Islet precursor cell (in vitro differentiated cells): ENCODE measurements at regions not wholly inside any gene's neighbourhood (a gene's known extent, or its start where the extent isn't known, plus 50 kb on each side); places are given as distances from the start of the nearest gene placed in this dataset.

Source experiments
- DNase-seq: peaks from one replicate; pipeline ENCODE4 v3.0.0-alpha.2; 2018

DNA sequence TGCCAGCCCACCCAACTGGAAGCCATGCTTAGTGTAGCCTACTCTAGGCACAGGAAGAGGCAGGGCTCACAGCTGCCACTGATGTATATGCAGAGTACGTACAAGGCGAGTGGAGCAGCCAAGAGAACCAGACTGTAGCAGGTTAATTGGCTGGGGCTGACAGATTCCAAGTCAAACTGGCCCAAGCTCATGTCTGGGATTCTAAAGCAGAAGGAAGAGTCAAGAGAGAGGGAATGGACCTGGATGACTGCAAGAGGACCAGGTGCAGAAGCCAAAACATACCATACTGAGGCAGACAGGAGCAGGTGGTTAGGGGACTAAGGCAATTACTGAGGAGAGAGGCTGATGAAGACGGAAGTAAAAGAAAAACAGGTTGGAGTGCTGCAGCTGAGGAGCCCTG lies 51.3 kb upstream of the LRRN2 start:
- DNase-seq = no peak

DNA sequence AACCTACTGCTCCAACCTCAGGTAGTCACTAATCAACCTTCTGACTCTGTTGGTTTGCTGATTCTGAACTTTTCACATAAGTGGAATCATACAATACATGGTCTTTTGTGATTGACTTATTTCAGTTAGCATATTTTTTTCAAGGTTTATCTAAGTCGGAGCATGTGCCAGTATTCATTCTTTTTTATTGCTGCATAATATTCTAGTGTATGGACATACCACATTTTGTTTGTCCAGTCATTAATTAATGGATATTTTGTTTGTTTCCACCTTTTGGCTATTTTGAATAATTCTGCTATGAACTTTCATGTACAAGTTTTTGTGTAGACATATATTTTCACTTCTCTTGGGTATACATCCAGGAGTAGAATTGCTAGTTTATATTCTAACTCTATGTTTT lies 53.0 kb upstream of the LRRN2 start:
- DNase-seq = no peak

DNA sequence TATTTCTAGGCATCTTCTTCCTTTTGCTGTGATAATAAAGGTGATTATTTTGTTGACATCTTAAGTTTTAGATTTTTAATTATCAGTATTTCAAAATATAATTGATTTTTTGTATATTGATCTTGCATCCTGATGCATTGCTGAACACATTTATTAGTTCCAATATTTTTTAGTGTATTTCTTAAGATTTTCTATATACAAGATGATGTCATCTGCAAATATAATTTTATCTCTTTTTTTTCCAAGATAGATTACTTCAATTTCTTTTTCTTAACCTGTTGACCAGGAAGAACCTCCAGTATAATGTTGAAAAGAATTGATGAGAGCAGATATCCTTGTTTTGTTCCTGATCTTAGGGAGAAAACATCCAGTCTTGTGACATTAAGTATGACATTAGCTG lies 54.8 kb upstream of the LRRN2 start:
- no peak for DNase-seq

DNA sequence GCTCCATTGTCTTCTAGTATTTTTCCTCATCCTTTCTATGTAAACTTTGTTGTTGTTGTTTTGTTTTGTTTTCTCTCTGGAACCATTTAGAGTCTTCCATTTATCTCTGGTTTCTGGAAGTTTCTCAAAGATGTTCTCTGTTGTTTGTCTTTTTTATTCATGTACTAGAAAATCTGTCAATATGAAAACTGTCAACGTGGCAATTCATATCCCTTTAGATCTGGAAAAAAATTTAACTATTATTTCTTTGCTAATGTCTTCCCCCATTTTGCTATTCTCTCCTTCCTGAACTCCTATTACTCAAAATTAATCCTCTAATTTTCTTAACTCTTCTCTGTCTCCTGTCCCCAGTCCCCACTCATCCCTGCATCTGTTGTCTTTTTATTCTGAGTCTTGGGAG lies 55.9 kb upstream of the LRRN2 start:
- no peak for DNase-seq

DNA sequence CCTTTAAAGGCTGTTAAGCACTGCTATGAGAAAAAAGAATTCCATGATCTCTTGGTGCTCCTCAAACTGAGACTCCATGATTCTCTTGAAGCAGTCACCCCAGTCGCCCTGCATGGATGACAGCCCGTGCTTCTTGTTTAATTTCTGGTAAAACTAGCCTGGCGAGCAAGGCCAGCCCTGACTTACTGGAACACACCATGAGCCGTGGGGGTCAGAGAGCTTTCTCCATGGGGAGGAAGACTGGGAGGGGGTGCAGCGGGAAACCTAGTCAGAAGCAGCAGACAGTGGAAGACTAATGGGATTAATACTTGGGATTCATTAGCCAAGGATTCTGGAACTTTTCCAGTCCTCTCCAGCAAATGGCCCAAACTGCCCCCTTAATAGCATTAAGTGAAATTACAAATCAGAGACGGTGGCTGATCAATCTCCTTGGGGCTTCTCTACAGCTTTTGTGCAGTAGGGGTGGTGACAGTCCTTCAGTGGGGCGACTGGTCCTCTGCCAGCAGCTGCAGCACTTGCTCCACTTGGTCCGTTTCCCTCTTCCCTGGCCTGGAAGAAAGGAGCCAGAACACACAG lies 57.2 kb upstream of the LRRN2 start:
- DNase-seq = no peak

DNA sequence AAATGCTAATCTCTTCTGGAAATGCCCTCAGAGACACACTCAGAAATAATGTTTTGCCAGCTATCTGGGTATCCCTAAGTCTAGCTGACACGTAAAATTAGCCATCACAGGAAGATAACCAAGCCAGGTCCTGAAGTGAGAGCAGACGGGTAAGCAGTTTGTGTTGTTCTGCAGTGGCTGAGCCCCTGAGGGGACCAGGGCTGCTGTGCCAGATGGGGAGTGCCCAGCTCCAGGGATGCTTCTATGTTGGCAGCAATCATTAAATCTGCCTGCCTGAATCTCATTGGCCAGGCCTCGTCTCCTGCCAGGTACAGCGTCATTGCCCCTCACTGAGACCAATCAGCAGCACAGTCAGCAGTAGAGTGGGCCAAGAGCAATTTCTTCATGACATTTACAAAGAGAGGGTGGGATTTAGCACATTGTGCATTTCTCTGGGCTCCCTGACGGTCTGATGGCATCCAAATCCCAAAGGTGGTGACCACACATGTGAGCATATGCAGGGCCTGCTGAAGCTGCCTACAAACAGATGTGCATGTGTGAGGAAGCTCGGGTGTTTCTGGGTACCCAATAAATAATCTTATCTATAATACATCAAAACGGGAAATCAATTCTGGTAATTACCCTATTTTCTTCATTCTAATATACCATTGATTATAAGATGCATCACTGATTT lies 58.7 kb upstream of the LRRN2 start:
- no peak for DNase-seq

DNA sequence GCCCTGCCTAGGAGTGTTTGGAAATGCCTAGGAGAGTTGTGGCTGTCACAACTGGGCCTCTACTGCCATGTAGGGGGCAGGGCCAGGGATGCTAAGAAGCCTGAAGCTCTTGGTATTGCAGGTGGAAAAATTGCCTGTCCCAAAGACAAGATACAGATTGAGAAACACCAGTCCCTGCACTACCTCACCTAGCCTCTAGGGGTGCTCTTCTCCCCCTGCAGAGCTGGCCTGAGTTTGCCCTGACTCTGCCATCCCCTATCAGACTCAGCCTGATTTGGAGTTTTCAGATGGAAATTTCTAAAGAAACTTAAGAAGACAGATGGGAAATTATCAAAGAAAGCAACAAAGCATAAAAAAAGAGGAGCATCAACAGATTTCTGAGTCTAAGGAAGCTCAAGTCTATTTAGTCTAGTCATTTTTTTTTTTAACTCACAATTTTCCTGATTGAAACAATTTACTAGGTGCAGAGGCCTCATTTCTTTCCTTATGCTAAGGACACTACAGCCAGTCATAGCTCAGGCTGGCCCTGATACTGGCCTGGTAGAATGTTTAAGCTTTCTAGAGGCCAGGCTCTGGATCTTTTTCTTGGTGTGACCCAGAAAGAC lies 61.4 kb upstream of the LRRN2 start:
- peak; percentile 73 for DNase-seq

DNA sequence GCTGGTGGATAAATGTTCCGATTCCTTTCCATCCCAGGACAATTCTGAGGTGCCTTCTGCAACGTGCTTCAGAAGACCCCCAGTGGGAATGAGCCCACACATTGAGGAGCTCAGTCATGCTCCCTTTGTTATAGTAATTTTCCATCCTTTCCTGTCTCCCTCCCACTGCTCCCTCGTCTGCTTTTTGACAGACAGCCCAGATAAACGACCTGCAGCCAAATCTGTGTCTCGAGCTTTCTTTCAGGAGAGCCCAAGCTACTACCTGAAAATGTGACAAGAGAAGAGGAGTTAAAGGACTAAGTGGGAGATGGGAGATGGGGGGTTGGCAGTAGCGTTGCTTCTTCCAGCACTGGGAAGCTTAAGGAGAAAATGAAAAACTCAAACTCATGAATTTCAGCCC lies 65.9 kb upstream of the LRRN2 start:
- no peak for DNase-seq

DNA sequence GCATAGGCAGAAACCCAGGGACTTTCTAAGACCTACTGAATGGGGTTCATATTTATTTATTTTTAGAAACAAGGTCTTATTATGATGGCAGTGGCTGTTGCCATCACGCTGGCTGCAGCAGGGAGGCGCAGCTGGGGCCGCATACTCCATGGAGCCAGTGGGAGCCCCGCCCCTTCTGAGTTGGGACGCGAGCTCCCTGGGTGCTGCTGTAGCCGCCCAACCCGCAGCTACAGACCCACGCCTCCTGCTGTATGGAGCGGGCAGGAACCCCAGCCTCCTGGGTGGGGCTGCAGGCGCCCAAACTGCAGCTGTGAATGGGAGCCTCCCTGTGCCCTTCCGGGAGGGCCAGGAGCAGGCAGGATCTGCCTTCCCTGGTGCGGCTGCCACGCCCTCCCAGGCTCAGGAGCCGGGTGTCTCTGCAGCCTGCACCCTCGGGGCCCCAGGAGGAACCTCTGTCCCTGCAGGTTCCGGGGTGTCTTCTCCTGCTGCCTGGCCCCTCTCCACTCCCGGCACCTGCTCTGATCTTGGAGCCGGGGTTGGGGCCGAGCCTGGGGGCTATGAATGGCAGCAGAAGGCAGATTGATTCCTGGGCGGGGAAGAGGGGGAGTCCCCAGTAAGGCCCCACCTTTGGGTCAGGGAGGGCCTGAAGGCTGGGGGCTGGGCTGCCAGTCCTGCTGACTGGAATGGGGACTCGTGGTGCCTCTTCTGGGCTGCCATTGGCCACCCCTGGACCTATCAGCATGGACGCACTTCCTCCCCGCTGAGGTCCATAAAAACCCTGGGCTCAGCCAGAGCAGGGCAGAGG lies 66.5 kb upstream of the LRRN2 start:
- peak; percentile 77 for DNase-seq

DNA sequence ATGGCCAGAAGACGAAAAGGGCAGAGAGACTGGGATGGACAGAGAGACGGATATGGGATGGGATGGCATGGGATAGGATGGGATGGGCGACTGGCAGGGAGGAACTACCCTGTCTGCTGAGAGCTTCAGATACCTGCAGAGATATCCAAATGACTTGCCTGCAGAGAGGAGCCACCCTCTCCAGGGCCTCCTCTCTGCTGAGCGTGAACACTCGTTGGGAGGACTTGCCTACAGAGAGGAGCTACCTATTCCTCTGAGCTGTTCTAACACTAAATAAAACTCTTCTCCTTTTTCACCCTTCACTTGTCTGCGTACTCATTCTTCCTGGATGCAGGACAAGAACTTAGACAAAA lies 67.1 kb upstream of the LRRN2 start:
- no peak for DNase-seq

DNA sequence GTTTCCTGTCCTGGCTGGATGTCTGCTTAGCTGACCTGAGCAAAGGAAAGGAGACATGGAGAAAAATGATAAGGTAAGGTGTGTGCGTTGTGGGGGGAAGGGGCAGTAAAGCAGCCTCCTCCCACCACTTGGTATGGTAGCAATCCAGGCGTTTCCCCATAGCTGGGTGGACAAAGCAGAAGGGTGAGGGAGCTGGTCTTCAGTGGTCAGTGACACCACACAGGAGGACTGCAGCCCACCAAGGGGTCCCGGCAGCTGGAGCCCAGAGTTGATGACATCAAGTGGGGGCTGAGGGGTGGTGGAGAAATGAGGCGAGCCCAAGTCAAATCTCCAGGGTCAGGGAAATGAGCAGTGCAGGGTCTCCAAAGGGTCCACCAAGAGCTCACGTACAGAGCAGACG lies 69.3 kb upstream of the LRRN2 start:
- peak; percentile 22 for DNase-seq

DNA sequence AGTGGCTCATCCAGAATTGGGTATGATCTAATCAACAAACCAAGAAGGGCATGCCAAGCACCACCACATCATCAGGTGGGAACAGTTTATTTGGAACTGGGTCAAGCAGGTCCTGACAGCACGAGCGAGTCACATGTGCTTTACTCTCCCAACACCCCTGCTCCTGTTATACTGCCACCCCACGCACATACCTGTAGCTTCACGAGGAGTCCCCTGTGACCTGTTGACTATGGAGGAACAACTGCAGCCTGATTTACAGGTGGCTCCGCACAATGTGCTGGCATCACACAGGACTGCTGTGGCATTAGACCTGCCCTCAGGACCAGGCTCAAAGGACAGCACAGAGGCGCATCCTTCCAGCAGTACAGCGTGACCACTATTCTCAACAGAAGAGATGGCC lies 70.8 kb upstream of the LRRN2 start:
- peak; percentile 45 for DNase-seq

DNA sequence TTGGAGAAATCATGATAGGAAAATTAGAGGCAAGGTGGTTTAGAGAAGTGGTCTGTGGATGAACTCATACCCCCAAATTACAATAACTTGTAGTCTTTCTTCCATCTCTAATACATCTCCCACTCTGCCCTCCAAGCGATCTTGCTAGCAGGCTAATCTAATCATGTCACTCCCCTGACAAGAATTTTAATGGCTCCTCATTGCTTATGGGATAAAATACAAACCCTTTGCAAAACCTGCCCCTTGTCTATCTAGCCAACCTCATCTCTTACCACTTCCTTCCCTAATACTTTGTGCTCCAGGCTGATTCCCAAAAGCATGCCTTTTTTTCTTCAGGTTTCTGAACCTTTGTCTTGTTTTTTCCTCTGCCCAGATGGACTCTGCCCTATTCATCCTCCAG lies 71.3 kb upstream of the LRRN2 start:
- peak; percentile 4 for DNase-seq

DNA sequence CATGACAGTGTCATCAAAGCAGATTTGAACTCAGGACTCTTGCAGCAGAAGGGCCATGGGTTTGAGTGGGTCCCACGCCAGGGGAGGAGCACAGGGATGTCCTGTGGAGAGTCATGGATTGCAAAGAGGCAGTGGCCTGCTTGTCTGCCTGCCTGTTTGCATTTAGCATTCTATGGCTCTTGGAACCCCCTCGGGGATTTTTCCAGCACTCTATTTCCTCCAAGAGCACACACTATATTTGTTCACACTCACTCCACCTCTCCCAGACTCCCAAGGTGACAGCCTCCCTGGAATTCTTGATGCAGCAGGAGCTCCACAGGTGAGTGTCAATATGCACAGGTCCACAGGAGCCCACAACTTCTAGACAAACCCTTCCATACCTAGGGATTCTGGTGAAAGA lies 73.1 kb upstream of the LRRN2 start:
- DNase-seq = peak; percentile 45

DNA sequence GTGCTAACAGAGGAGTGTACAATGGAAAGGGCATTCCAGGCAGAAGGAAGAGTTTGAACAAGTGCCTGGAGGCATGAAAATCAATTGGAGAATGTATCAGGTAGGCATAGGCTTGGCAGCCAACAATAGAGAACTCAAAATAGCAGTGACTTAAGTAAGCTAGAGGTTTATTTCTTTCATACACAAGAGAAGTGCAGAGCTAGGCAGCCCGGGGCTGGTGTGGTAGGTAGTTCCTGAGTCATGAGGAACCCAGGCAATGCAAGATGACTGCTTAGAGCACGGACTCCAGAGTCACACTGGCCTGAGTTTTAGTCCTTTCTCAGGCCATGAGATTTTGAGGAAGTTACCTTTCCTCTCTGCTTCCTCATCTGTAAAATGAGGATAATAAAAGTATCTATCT lies 74.8 kb upstream of the LRRN2 start:
- DNase-seq = peak; percentile 7

DNA sequence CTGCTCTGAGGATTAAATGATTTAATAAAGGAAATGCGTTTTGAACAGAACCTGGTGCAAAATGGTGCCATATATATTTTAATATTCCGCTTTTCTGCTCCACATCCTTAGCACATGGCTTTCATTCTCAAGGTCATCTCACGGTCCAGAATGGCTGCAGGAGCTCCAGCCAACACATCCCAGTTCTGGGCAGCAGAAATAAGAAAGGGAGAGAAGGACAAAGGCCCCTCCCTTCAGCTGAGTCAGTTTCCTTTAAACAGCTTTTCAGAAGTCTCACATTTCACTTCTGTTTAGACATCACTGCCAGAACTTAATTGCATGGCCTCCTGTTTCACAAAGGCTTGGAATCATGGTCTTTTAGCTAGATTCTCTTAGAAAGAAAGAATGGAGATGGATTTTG lies 75.2 kb upstream of the LRRN2 start:
- DNase-seq = no peak

DNA sequence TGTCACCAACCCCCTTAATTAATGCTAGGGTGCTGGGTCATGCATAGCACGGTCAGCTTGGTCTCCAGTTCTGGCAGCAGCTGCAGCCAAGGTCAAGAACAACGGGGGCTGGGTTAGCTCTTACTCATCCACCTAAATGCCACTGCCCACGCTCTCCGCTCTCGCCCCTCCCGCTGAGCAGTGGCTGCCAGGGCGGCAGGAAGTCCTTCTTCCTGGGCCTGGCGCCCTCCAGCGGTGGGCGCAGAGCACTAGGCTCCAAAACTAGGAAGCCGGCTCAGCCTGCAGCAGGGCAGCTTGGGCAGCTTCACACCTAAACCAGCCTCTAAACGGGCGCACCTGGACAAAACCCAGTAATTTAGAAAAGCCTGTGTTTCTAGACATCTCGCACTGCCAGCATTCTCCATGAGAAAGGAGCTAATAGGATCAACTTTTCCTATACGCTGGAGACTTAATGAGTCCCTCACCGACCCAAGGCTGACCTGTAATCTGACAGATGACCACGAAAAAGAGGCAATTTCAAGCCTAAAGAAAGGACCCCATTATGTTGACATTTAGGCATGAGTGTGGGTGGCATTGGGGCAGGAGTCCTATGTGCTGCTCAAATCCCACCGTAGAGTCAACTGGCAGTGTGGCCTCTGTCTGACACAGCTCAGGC lies 78.4 kb upstream of the LRRN2 start:
- peak; percentile 92 for DNase-seq

DNA sequence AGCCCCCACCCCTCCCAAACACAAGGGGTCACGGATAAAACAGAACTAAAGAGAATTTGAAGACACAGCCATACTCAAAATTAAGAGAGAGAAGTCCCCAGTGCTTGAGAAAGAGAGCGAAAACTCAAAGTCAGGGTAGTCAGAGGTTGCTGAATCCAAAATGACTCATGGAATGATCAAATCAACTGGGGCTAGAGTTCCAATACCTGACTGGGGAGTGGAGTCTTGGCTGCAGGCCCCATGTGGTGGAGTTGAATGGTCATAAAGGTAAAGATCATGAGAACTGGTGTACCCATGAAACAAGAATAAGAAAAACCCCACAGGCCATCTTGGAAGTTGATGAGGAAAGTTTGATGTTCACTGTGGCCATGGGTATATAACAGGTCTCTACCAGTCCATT lies 84.5 kb upstream of the LRRN2 start:
- no peak for DNase-seq

DNA sequence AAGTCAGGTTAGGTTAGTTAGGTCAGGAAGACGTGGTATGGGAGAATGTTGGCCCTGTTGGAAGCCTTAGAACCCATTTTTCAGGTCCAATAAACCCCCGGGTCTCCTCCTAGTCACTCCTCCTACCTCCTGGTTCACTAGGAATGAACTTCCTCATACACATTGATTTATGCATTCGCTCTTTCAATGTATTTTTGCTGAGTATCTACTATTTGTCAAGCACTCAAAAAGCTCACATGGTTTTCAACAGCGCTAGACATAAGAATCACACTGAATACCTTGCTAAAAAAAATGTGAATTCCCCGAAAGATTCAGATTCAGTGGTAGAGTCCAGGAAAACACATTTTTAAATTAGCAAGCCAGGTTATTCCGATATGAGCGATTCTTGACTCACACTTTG lies 85.8 kb upstream of the LRRN2 start:
- DNase-seq = no peak

DNA sequence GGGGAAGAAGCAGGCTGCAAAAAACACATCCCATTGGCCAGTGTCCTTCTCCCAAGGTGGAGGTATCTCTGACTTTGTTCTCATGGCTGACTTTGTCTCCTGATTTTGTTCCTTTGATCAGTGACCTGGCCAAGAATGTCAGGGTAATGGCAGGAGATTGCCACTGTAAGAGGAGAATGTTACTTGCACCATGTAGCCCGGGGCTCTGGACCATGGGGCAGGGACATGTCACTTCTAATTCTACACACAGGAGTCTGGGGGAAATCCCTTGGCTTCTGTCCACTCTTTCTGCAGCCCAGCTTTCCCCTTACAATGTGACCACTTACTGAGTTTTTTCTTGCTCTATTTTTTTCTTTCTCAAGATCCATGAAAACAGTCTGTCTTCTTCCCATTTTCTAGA lies 87.7 kb upstream of the LRRN2 start:
- no peak for DNase-seq

DNA sequence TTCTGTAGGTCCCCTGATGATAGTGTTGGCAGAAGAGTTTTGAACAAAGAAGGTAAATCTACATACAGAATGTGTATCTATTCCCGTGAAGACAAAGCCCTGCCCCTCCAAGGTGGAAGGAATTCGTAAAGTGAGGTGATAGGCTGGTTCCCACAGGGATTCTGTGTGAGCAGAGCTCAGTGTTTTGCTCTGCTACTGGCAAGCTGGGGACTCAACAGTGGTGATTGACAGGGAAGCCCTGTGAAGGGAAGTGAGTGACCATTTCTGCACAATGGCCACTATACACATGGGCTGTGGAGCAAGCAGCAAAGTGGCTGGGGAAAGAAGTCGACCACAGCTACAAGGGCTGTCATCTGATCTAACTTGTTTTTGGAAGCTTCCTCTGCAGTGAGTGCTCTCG lies 90.0 kb upstream of the LRRN2 start:
- no peak for DNase-seq

DNA sequence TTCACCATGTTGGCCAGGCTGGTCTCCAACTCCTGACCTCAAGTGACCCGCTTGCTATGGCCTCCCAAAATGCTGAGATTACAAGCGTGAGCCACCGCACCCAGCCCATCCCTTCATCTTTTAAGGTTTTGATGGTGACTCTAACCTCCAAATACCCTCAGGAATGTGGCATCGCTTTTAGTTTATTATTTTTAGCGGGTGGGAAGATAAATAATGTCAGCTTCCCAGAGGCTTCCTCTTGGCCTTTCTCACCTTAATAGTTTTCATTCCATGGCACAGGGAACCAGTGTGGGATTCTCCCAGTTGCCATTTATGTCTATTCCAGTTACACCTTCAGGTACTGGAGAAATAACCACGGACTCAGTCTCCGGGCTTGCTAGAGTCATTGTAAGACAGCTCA lies 92.1 kb upstream of the LRRN2 start:
- no peak for DNase-seq

DNA sequence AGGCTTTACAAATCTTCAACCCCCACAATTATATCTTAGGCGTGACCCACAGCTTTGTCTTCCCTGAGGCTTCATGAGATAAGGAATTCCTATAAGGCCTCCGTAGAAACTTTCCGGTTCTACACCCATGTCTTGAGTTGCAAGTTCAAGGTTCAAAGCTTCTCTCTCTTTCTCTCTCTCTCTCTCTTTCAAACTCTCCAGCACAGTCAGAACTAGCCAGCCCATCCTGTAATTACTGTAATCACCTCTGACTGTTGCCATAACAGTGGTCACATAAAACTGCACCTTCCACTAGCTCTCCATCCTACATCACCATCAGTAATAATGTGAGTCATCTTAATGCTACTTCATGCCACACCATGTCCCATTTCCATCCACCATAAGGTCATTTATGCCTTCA lies 90.0 kb upstream of the NFASC start:
- no peak for DNase-seq
